NCI-H345 treated with DMSO at 0.1 percent for 48 hours (cell line): ENCODE measurements at regions not wholly inside any gene's neighbourhood (a gene's known extent, or its start where the extent isn't known, plus 50 kb on each side); places are given as distances from the start of the nearest gene placed in this dataset.
"Not testable (repeated sequence)": the region's sequence is repeated elsewhere in the genome, so short reads cannot be mapped to it uniquely, and the experiment has no call there.

Experiments
- DNase-seq: peaks from one replicate; lab custom pipeline; 2025; ENCODE audit not compliant: unreplicated experiment; lab: John Stamatoyannopoulos, UW

GRCh38 chr12:112705037-112705632 is 86.4 kb upstream of the RPH3A start:
- no peak for DNase-seq

DNA sequence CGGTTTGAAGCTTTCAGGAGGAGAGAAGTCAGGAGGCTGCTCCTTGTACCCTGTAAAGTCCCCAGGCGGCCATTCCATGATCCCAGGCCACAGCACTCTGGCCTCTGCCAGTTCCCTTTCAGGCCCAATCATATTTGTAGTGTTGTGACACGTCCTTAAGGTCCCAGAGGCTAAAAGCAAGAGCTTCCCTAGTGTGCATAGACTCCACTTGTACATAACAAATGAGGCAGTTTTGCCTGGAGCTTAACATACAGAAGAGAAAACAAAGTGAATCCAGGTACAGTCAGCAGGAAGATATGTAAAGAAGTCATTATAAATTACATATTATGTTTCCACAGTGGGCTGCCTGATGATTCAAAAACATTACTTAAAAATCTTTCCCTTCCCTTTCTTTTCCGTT is 81.1 kb upstream of the RPH3A start:
- DNase-seq, result no peak

- DNase-seq, result no peak
Observed at GRCh38 chr12:112711026-112711425, 80.5 kb upstream of the RPH3A start.

GRCh38 chr12:112711507-112711906 is 80.0 kb upstream of the RPH3A start:
- DNase-seq, result no peak

DNA sequence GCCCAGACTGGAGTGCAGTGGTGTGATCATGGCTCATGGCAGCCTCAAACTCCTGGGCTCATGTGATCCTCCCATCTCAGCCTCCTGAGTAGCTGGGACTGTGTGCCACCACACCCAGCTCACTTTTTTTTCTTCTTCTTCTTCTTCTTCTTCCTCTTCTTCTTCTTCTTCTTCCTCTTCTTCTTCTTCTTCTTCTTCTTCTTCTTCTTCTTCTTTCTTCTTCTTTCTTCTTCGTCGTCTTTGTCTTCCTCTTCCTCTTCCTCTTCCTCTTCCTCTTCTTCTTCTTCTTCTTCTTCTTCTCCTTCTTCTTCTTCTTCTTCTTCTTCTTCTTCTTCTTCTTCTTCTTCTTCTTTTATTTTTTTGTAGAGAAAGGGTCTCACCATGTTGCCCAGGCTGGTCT is 78.8 kb upstream of the RPH3A start:
- DNase-seq, result not testable (repeated sequence)

DNA sequence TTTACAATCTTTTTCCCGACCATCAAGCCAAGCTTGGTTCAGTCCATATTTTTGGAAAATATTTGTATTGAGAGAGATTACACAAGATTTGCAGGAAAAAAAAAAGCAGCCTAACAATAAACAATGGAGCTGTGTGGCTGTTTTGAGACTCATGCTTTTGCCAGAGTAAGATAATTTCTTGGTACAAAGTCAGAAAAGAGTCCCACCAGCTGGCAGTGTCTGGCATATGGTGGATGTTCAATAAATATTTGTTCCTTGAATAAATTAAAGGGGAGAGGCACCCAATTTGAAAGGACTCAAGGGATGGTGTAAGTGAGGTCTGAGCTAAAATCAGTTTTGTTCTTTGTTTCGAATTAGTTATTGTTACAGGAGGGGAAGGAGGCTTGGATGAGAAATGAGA is 78.1 kb upstream of the RPH3A start:
- no peak for DNase-seq

DNA sequence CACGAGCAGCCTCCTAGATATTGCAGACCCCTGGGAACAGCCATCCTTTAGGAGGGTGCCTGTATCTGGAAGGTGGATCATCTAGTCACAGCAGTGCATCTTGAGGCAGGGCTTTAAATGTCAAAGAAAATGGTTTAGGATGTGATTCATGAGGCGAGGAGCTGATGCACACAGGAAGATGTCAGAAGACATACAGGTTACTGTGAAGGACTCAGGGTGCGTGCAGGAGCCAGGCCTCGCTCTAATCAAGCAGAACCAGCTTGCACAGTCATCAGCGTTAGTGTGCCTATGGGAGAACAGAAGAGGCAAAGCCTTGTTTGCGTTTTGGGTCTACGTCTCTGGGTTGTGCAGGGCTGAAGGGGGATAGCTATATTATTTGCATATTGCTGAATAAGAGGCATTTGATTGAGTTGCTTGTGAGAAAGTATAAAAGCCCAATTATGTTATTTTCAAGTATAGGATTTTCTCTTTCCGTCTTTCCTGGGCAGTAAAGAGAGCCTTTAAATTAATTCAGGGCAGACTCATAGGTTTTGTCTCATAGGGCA is 77.3 kb upstream of the RPH3A start:
- DNase-seq, result no peak

GRCh38 chr12:112716099-112717093 is 75.2 kb upstream of the RPH3A start:
- DNase-seq, result no peak

- DNase-seq, result no peak
Observed at GRCh38 chr12:112728864-112729263, 62.7 kb upstream of the RPH3A start.

DNA sequence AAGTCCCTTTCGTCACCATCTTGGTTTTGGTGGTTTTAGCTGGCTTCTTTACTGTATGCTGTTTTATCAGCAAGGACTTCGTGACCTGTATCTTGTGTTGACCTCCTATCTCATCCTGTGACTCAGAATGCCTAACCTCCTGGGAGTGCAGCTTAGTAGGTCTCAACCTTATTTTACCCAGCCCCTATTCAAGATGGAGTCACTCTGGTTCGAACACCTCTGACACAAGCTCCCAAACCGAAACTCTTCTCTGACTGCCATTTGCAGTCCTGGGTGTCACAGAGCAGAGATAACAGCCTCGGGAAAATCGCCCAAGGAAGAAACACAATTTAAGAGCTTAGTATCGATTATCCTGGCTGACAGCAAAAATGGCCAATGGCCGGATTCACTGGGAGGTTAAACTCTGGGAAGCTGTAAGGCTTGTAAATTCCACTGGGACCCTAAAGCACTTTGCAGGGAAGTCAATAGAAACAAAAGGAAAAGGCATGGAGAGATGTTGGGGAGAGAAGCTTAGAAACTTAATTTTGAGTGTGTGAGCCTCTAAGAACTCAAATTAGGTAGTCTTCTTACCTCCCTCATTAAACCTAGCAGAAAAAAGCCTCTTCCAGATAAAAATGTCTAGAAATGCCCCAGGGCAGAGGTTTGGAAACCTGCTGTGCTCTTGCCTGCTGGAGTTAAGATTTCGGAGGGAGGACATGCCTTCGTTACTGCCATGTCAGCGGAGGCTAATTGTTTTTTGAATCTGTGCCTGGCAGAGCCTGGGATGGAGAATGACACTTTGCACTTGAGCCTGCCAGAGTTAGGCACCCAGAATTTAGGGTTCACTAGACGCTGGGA is 56.5 kb upstream of the RPH3A start:
- no peak for DNase-seq

GRCh38 chr12:112738531-112738930 is 53.0 kb upstream of the RPH3A start:
- no peak for DNase-seq

- DNase-seq, result no peak
Observed at GRCh38 chr12:112740387-112740934, 51.1 kb upstream of the RPH3A start.

GRCh38 chr12:112741106-112741505 is 50.4 kb upstream of the RPH3A start:
- no peak for DNase-seq
